HG02981 (cell line): ENCODE measurements at regions not wholly inside any gene's neighbourhood (a gene's known extent, or its start where the extent isn't known, plus 50 kb on each side); places are given as distances from the start of the nearest gene placed in this dataset.

Experiments
- ATAC-seq: cut with Tn5 transposase; IDR thresholded peaks from one replicate; pipeline ENCODE4 v1.9.1; 2021; ENCODE audit warnings: mild to moderate bottlenecking, moderate library complexity; ENCODE audit not compliant: unreplicated experiment

DNA sequence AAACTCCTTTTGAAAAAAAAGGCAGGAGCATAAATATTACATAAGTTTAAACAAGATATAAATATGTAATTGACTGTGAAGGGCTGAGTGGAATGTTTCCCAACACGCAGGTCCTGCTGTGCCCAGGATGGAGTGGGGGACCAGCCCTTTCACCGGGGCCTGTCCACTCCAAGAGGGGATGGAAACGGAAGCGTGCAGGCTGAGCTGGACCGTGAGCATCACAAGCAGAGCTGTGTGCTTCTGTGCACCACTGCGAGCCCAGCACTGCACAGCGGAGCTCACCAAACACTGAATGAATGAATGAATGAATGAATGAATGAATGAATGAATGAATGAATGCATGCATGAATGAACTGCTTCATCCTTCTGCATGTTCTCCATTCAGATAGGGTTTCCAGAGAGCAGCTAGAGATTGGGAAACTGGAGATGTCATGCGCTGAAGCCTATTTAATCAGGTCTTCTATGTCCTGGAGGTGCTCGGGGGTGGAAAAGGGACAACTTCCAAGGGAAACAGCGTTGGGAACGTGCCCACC, 157.7 kb downstream of the ANKRD60 start:
- ATAC-seq = no peak

DNA sequence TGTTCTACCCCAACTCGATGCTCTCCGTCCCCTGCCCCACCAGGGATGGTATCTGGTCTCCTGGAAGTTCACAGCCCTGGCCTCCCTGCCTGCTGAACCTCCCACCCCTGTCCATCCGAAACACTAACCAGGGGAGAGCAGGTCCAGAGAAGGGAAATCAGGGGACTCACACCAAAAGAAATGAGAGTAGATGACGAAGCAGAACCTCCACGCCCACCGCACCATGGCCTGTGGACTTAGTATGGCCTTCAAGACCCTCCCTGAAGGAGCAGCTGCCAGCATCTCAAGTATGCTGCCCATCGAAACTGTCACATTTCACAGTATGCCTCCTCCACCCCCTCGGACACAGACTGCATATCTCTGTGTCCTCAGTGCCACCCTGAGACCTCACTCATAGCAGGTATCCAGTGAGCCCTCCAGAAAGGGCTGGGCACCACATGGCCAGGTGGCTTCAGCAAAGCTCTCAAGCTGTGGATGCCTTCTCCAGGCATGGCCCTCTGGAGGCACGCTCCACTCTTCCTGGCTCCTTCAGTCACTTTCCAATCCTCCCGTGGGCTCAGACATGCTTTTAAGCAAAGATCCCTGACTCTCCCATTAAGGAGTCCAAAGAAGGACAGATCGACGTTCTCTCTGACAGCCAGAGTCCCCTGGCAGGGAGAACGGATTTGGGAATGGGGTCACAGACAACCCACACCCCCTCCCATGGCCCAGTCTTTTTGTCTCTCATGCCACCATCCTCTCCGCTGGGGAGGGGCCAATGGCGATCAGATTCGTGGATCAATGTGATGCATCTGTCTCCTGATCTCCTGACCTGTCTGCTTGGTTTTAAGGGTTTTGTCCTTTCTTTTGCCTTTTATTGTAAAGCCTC, 158.4 kb downstream of the ANKRD60 start:
- ATAC-seq = no peak

DNA sequence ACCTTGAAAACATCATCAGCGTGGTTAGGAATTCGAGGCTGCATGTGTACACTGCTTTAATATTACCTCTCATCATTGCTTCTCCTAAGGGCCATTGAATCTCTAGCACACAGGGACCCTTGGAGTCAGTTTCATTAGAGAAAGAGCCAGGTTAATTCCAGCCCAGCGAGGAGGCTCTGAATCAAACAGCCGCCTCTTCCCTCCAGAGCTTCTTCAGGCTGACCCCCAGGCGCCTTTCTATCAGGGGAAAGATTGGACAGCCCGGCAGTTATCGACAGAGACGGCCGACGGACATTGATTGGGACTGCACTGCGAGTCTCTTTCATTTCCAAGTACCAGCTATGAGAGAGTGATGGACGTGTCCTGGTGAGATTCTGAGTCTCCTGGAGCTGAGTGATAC, 159.2 kb downstream of the ANKRD60 start:
- ATAC-seq = no peak

DNA sequence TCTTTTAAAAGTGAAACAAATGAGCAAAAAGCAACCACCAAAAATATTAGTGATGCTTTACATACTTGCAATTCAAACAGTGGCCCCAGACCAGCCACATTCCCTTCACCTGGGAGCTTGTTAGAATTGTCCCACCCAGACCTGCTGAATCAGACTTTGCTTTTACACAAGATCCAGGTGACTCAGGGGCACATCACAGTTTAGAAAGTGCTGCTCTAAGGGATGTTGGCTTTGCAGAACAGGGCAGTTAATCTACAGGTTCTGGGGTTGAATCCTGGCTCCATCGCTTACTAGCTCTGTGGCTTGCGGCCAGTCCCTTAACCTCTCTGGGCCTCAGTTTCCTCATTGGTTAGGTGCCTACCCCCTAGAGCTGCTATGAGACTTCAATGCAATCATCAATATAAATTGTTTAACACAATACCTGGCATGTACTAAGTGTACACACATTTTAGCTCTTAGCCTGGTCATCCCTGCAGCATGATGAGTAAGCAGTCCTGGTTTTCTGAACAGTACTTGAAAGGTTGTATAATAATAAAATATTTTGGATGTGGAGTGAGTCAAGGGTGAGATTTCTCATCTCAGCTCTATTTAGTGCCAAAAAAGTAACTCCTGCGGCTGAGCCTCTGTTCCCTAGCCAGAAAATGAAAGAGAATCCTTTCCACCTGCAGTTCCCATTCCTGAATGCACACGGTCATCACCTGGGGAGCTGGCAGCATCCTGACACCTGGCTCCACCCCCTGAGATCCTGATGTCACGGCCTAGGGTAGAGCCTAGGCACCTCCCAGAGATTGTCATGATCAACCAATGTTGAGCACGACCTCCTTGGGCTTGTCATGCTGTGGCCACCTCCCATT, 162.7 kb downstream of the ANKRD60 start:
- ATAC-seq = no peak

DNA sequence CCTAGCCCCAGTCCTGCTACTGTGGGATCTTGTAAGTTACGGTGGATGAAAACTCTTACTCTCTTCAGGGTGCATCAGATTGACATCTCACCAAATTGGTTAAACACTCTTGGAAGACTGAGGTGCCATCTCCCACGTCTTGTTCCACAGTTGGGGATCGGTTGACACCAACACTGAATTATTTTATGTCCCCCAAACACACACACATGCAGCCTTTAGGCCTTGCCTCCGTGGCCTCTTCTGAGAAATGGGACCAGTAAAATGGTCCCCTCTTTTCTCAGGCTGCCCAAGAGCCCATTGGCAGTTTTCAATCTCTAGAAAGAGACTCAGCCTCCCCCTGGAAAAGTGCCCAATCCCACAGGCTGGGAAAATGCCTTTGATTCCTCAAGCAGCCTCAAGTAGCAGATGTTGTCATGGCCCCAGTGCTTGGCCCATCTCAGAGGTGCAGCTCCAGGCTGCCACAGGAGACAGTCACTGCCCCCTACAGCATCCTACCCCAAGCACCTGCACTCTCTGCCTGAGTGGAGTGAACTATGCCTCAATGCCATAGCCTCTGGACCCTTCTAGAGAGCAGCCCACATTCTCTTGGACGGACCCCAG, 163.9 kb downstream of the ANKRD60 start:
- ATAC-seq = no peak

DNA sequence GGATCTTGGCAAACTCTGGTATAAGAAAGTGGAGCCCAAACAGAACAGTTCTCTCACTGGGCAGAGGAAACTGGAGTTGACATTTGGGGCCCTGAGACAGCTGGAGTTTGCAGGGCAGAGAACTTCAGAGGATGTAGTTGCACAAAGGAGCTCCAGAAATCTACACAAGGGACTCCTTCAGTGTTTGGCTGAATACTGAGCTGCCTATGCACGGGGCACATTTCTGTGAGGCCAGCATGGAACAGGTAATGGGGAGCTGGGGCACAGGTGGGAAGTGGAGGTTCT, 169.3 kb downstream of the ANKRD60 start:
- no peak for ATAC-seq

DNA sequence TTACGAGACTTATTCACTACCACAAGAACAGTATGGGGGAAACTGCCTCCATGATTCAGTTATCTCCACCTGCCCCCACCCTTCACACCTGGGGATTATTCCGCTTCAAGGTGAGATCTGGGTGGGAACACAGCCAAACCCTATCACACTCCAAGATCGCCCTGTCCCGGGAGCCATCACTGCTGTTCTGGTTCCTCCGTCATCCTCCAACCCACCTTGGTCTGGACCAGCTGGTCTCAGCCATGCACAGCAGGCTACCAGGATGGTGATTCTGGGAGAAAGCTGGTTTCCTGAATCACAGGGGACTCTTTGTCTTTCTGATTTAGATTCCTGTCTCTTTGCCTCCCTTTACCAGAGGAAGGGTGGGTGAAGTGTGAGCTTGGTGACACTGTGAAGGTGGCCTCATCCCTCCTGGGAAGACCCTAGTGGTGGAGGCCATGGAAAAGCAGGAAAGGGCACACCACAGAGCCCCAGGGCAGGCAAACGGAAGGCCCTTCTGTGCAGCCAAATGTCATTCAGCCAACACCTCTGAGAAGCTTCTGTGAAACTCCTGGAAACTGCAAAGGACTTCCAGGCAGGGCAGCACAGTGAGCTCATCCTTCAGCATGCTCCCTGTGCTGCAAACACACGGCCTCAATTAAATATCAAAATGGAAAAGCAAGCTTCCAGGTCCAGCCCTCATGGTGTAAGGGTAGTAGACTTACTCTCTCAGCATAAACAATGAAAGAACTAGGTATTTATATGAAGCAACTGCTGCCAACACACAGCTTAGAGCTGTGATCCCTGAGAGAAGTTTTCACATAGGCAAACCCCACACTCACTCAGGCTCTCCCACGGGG, 169.8 kb downstream of the ANKRD60 start:
- ATAC-seq = no peak

DNA sequence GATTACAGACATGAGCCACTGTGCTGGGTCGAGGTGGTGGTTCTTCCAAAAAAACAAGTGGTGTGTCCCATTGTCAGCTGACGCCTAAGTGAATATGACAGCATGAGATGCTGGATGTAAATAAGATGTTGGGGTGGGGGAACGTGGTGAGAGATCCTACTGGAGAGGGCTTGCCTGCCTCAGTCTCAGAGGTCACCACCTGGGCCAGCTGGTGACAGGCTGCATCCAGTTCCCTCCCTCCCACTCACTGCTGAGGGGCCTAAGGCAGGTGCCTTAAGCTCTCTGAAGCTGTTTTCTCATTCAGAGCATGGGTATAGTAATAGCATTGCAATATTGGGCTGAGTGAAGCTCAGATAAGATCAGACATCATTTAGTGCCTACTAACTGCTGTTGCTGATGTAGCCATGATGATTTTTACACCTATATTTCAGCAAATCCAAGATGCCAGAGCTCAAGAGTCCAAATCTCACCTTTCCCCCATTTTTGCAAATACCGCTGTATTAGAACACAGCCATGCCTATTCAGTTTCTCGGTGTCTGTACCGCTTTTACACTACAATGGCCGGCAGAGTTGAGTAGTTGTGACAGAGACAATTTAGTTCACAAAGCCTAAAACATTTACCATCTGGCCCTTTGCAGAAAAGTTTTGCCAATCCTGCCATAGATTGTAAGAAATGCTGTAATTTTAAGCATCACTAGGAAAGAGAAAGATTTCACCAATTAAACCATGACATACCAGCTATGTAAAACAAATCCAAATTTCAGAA, 171.3 kb downstream of the ANKRD60 start:
- no peak for ATAC-seq

DNA sequence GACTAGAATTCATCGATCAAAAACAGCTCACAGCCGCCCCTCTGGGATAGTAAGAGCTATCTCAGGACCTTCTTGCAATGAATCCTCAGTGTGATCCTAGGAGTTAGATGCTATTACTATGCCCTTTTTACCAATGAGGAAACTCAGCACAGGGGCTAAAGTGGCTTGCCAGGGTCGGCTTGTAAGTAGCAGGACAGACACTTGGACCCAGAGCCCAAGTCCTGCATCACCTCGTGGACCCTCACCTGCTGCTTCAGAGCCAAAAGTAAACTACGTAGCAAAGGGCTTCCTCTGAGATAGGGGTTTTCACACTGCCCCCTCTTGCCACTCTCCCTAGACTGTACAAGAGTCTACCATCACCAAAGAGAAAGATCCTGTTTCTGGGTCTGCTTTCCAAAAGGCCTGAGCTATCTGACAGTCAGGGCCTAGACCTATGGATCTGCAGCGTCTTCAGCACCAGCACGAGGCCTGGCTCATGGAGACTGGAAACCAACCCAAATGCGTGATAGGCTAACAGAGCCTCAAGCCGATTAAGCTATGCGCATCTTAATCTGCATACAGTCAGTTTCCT, 172.3 kb downstream of the ANKRD60 start:
- ATAC-seq = no peak

DNA sequence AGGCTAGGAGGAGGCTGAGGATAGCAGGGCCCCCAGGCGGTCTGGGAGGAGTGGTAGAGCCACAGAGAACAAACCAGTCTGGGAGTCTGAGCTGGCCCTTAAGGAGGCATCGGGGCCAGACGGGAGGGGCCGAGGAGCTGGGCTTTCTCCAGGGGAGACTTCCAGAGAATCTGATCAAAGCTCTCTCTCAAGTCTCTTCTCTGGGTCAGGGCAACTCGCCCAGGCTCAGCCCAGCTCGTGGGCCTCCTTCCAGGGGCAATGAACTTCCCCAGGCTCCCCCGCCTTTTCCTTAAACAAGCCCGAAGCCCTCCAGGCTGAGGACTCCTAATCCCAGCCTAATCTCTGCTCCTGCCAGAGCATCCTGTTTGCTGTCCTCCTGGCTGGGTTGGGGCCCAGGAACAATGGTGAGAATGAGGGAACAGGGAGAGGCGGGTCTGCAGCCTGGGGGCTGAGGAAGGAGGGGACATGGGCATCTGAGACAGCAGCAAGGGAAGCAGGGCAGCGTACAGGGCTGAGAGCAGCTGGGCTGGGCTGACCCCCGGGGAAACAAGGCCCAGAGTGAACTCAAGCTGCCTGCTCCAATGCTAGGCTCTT, 173.6 kb downstream of the ANKRD60 start:
- no peak for ATAC-seq

DNA sequence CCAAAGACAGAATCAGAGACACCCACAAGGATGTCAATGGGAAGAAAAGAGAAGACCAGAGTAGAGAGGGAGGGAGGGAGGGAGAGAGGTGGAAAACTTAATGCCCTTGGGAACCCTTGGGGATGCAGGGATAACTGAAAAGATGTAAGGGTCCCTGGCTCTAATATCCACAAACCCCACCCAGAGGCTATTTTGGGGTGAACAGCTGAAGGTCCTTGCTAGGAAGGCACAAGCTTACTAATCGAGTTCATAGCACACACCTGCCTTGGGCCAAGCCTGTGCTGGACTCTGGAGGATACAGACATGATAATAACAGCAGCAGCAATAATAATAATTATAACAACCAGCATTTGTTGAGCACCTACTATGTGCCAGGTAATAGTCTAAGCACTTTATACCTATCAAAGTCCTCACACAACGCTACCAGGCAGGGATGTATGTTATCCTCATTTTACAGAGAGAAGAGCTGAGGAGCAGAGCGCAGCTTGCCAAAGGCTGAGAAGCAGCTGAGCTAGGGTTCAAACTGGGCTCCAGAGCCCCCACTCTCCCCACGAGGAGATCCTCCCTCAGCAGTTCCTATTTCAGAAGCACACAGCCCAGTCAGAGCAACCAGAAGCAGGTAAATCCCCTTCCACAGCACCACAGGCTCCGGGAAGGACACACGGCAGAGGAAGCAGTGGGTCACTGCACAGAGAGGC, 174.2 kb downstream of the ANKRD60 start:
- no peak for ATAC-seq

DNA sequence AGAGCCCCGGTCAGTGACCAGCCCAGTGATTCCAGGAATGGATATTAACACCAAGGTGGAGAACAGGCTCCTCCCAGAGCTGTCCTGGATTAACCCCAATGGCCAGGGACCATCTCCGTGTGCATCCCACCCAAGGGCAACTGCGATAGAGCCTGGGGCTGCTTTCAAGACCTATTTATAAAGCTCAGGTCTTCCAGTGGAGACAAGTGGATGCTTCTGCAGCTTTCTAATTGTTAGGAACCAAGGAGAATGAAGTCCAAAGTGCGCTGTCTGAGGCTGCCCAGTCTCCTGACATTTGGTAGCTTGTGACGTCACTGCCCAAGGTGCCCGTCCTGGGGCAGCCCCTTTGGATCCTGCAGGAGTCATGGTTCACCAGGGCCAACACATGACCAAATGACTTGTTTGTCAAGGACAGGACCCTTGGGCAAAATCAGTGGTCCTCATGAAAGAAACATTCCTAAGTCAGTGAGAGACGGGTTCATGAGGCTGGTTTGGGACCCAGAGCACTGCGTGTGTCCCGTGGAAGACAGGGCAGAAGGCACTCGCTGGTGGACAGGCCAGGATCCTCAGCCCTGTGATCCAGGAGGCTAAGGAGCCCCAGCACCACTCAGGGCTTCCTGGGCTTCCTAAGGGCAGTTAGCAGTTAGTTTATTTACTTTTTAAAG, 174.9 kb downstream of the ANKRD60 start:
- ATAC-seq = no peak

DNA sequence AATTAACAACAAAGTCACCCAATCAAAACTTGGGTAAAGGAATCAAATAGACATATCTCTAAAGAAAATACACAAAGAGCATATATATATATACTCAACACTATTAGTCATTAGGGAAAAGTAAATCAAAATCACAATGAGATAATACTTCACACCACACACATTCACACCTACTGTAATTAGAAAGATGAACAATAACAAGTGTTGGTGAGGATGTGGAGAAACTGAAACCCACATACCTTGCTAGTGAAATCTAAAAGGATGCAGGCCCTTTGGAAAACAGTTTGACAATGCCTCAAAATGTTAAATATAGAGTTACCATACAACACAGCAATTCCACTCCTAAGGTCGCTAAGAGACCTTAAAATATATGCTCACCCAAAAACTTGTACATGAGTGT, 177.1 kb downstream of the ANKRD60 start:
- ATAC-seq = no peak

DNA sequence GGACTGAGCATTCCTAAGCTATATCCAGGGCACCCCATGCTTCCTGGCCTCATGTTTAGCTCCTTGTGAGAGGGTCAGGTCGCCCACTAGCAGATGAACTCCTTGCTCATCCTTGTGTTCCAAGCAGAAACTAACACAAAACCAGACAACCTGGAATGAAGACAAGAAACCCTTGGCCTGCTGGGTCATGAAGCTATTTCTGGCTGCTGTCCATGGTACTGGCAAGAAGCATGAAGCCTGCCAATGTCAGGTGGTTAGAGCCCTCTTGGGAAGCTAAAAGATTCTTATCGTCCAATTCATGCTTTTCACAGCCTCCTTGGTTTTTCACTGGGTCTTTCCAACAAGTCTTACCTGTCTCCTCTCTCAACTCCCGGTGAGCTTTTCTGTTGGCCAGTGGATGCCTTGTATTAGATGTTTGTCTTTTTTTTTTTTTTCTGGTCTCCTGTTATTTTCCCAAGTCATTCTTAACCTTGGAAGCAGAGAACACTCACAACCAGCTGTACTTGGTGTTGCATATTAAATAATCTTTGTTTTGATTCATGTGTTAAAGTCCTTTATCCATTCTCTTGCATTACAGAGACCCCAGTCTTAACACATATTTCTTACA, 180.3 kb downstream of the ANKRD60 start:
- no peak for ATAC-seq

DNA sequence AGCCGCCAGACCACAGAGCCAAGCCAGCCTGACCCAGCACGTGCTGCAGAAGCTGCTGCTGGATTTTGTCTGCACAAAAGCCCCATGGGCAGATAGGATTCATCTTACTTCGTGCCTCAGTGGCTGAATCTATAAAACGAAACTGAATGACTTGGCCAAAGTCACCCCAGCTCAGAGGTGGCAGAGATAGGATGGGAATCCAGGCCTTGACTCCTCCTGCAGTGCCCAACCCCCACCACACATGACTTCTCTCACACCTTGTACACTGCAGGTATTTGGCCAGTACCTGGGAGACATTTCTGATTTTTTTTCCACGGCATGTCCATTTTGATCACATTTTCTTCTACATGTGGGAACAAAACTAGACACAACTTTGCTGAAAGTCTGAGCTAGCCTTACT, 182.1 kb downstream of the ANKRD60 start:
- ATAC-seq = no peak

DNA sequence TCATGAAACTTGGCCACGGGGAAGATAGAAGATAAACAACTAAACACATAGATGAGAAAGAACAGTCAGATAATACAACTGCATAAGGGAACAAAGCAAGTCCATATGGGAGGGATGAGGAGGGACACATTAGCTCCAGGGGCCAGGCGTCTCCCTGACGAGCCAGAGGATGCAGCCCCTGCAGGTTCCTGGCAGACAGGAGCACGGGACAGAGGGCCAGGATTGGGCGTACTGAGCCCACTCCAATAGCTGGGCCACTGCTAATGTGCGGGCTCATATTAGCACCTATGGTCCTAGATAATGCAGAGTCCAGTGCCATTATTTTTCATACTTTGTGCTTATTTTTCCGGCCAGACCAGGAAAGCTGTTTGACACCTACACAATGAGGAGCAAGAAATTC, 182.9 kb downstream of the ANKRD60 start:
- no peak for ATAC-seq

DNA sequence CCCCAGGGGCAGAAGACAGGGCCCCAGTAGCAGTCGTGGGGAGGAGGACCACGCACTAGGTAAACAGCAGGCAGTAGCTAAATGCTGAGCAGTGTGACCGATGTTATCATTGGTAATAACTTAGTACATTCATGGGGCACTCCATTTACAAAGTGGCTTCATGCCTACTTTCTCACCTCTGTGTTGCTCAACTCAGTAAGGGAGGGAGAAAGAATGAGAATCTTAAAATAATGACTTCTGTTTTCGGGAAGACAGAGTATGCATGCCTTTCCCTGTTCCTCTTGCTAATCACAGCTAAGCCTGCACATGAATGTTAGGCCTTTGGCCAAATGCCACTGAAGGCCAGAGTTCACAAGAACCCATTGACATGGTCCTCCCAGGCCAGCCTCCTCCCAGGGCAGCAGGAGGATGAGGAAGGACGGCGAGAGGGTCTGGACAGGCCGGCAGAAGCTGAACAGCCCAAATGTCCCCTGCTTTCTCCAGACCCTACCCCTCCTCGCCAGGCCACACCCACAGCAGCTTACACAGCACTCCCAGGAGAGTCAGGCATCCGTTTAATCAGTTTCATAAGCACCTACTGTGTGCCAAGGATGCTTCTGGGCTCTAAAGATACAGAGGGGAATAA, 183.4 kb downstream of the ANKRD60 start:
- ATAC-seq = no peak
